ENCODE measurements at regions not wholly inside any gene's neighbourhood (a gene's known extent, or its start where the extent isn't known, plus 50 kb on each side); places are given as distances from the start of the nearest gene placed in this dataset.
A peak's percentile ranks its signal among the peaks of the same experiment; 100 is the strongest.

- intact Hi-C loops (cut with DNase I), result no loop called here
- Histone ChIP-seq H3K36me3 (no peaks in the 10 kb centered on the region), H3K4me3 (no peak overlapping the region), H3K9me3 (no peaks in the 10 kb centered on the region), H3K27ac (no peak overlapping the region), H3K27me3 (no peaks in the 10 kb centered on the region), H3K4me1 (no peaks in the 10 kb centered on the region)
- TF ChIP-seq, protein P1, sequence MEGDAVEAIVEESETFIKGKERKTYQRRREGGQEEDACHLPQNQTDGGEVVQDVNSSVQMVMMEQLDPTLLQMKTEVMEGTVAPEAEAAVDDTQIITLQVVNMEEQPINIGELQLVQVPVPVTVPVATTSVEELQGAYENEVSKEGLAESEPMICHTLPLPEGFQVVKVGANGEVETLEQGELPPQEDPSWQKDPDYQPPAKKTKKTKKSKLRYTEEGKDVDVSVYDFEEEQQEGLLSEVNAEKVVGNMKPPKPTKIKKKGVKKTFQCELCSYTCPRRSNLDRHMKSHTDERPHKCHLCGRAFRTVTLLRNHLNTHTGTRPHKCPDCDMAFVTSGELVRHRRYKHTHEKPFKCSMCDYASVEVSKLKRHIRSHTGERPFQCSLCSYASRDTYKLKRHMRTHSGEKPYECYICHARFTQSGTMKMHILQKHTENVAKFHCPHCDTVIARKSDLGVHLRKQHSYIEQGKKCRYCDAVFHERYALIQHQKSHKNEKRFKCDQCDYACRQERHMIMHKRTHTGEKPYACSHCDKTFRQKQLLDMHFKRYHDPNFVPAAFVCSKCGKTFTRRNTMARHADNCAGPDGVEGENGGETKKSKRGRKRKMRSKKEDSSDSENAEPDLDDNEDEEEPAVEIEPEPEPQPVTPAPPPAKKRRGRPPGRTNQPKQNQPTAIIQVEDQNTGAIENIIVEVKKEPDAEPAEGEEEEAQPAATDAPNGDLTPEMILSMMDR (IDR thresholded peaks at IDR 0.05), result no peak
- no peak for DNase-seq
- no peak for ATAC-seq
Observed at GRCh38 chr3:117393119-117393518, 683.5 kb downstream of the TUSC7 start.

DNA sequence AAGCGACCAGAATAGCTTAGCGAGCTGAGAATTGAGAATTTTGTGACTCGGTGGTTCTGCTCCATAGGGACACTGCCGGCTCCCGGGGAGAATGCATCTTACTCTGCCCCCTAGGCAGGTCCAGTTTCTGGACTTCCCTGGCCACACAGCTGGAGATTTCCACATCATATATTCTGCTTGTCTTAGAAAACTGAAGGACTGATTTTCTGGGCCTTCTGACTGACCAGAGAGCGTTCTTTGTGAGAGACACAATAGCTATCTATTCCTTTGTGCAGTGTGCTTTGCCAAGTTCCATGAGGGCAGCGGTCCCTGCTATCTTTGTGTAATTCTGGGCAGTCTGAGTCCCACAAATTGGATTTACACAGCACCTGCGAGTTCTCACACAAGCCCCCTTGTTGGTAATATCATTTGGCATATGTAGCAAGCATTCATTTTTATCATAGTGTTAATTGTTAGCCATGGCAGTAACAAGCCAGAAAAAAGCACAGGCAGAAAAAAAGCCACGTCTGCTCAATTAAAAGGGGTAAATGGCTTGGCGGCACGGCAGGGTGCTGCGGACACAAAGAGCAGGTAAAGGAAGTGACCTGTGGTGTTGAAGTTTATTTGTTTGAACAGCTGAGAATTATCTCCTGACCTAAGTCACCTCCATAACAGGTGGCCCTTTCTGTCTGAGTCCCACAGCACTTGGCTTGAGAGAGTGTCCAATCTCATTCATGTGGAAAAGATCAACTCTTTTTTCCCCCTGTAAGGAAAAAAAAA, 688.7 kb downstream of the TUSC7 start:
- H3K4me1 ChIP-seq, result no peaks in the 10 kb centered on the region
- no peaks in the 10 kb centered on the region for H3K27me3 ChIP-seq
- ATAC-seq (no peak), DNase-seq (no peak)
- H3K36me3 ChIP-seq, result no peaks in the 10 kb centered on the region
- intact Hi-C loops (cut with DNase I), result no loop called here
- H3K9me3 ChIP-seq, result no peaks in the 10 kb centered on the region
- H3K4me3 ChIP-seq, result no peak overlapping the region
- H3K27ac ChIP-seq, result no peak overlapping the region
- TF ChIP-seq, protein P1 (IDR thresholded peaks at IDR 0.05), result no peak

DNA sequence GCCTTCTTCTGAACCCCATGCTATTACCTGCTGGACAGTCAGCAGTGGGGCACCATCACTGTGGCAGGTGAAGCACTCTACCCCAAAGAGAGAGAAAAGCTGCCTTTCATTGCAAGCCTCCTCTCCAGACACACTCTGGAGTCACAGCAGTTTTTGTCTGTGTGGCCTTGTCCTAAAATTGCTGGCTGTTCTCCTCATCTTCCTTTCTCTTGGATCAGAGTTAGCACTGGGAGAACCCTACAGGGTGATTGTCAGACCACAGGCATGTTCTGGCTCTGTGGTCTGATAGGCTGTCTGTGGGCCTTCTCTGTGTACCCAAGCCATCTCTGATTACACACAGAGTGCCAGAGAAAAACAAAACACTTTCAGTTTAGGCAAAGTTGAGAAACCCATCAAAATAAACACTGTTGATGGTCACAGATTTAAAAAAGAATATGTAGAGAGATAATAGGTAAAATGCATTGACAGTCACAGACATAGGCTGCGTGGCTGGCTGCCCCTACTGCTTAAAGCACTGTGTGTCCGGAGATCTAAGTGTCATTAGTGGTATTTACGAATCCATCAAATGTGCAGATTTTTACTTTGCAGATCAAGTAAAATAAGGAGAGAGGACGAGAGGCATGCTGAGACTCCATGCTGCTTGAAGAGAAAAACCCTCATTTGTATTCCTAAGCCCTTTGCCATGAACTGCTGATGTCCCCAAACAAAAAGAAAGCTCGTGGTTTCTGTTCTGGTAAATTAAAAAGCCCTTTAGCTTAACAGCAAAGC, 689.9 kb downstream of the TUSC7 start:
- intact Hi-C loops (cut with DNase I), result no loop called here
- TF ChIP-seq, protein P1 (IDR thresholded peaks at IDR 0.05), result no peak
- Histone ChIP-seq H3K4me1 (peaks cover 0 to 8% of the 10 kb centered on the region in 2 donors), H3K36me3 (no peaks in the 10 kb centered on the region), H3K4me3 (no peak overlapping the region), H3K27ac (no peak overlapping the region), H3K27me3 (no peaks in the 10 kb centered on the region), H3K9me3 (no peaks in the 10 kb centered on the region)
- ATAC-seq (peak; percentile 39), DNase-seq (peak in 1 of 4 donors; percentile 3)

- DNase-seq (no peak), ATAC-seq (no peak)
- Histone ChIP-seq H3K36me3 (no peaks in the 10 kb centered on the region), H3K27me3 (no peaks in the 10 kb centered on the region), H3K27ac (no peak overlapping the region), H3K9me3 (no peaks in the 10 kb centered on the region), H3K4me1 (peaks cover 0 to 15% of the 10 kb centered on the region in 2 donors), H3K4me3 (no peak overlapping the region)
- intact Hi-C loops (cut with DNase I), result no loop called here
- TF ChIP-seq, protein P1 (IDR thresholded peaks at IDR 0.05), result no peak
Observed at GRCh38 chr3:117400303-117400702, 690.7 kb downstream of the TUSC7 start.

DNA sequence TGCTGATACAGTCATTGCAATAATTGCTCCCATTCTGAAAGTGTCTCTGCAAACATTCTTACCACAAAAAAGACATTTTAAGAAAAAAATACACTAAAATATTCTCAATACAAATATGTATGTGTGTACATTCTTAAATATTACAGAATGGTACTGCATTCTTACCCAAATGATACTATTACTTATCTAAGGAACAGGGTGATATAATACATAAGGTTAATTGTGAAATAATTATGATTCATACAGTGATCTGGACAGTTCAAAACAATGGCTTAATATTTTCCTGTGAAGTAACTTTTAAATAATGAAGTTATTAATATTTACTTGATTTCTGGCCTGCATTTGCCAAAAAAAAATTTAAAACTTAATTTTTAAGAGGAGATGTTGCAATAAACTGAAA, 694.6 kb downstream of the TUSC7 start:
- DNase-seq, result no peak
- no peaks in the 10 kb centered on the region for H3K9me3 ChIP-seq
- no peaks in the 10 kb centered on the region for H3K27me3 ChIP-seq
- peak; percentile 27 for ATAC-seq
- no peaks in the 10 kb centered on the region for H3K36me3 ChIP-seq
- intact Hi-C loops (cut with DNase I), result no loop called here
- H3K4me3 ChIP-seq, result no peak overlapping the region
- H3K27ac ChIP-seq, result no peak overlapping the region
- H3K4me1 ChIP-seq, result peaks cover 0 to 15% of the 10 kb centered on the region in 2 donors
- TF ChIP-seq, protein P1 (IDR thresholded peaks at IDR 0.05), result no peak
